ENCODE measurements at regions not wholly inside any gene's neighbourhood (a gene's known extent, or its start where the extent isn't known, plus 50 kb on each side); places are given as distances from the start of the nearest gene placed in this dataset.

DNA sequence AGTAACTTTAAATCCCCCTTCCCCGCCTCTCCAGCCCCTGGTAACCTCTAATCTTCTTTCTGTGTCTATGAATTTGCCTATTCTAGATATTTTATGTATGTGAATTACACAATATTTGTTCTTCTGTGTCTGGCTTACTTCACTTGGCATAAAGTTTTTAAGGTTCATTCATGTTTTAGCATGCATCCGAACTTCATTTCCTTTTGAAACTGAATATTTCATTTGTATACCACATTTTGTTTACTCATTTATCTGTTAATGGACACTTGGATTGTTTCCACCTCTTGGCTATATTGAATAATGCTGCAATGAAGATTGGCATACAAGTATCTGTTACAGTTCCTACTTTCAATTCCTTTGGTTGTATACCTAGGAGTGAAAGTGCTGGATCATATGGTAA lies 205.3 kb downstream of the TM2D1 start:
- H3K27me3 ChIP-seq (replicated peaks in 1 of 4; ENCODE audit: control insufficient read depth in 3 of 4, extremely low read depth in 1 of 4, insufficient read depth in 3 of 4, low read length in 3 of 4), result no peaks in the 10 kb centered on the region
- TF ChIP-seq CEBPB (IDR thresholded peaks at IDR 0.05; ENCODE audit: low read depth, low read length), result no peak
- TF ChIP-seq TEAD4 (IDR thresholded peaks at IDR 0.05; ENCODE audit: low read depth, low read length), result no peak
- no peak for TF ChIP-seq JUND (IDR thresholded peaks at IDR 0.05; ENCODE audit: low read length)
- no peak for TF ChIP-seq KDM4A (IDR thresholded peaks at IDR 0.05; ENCODE audit: low read depth, low read length, severe bottlenecking)
- no peak for TF ChIP-seq EZH2 (IDR thresholded peaks at IDR 0.05; ENCODE audit: low read depth, low read length, severe bottlenecking)
- TF ChIP-seq SAP30 (IDR thresholded peaks at IDR 0.05; ENCODE audit: insufficient read depth, insufficient replicate concordance, low read length), result no peak
- TF ChIP-seq CBX5 (IDR thresholded peaks at IDR 0.05; ENCODE audit: low read depth, low read length), result no peak
- no peak for TF ChIP-seq KDM5A (IDR thresholded peaks at IDR 0.05; ENCODE audit: low read length)
- no peak for TF ChIP-seq YY1 (IDR thresholded peaks at IDR 0.05; ENCODE audit: low read depth, low read length)
- TF ChIP-seq RXRA (IDR thresholded peaks at IDR 0.05; ENCODE audit: insufficient read depth, low read depth, low read length), result no peak
- TF ChIP-seq NRF1 (IDR thresholded peaks at IDR 0.05; ENCODE audit: low read depth, low read length), result no peak
- TF ChIP-seq HDAC6 (IDR thresholded peaks at IDR 0.05; ENCODE audit: low read depth, low read length), result no peak
- TF ChIP-seq POLR2AphosphoS5 (IDR thresholded peaks at IDR 0.05; ENCODE audit: low read depth, low read length), result no peak
- TF ChIP-seq, protein P1, sequence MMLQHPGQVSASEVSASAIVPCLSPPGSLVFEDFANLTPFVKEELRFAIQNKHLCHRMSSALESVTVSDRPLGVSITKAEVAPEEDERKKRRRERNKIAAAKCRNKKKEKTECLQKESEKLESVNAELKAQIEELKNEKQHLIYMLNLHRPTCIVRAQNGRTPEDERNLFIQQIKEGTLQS (IDR thresholded peaks at IDR 0.05; ENCODE audit: insufficient read depth, low read depth, low read length), result no peak
- TF ChIP-seq, protein P2, sequence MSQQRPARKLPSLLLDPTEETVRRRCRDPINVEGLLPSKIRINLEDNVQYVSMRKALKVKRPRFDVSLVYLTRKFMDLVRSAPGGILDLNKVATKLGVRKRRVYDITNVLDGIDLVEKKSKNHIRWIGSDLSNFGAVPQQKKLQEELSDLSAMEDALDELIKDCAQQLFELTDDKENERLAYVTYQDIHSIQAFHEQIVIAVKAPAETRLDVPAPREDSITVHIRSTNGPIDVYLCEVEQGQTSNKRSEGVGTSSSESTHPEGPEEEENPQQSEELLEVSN (IDR thresholded peaks at IDR 0.05), result no peak

More for the DNA sequence above, 205.3 kb downstream of the TM2D1 start:
- H3K27ac ChIP-seq (ENCODE audit: low read depth, low read length), result no peak overlapping the region
- no peak overlapping the region for H3K56ac ChIP-seq (replicated peaks; ENCODE audit: insufficient read length, low read depth, low read length)
- H2BK12ac ChIP-seq (ENCODE audit: low read depth, low read length), result no peak overlapping the region
- no peak overlapping the region for H4K91ac ChIP-seq (replicated peaks; ENCODE audit: insufficient read length, low read length)
- H4K5ac ChIP-seq (ENCODE audit: insufficient read length, low read depth, low read length), result no peak overlapping the region
- H2BK15ac ChIP-seq (ENCODE audit: low read length), result no peak overlapping the region
- FAIRE-seq, result no peak
- H2BK120ac ChIP-seq (replicated peaks; ENCODE audit: low read depth, low read length), result no peak overlapping the region
- no peaks in the 10 kb centered on the region for H3K23me2 ChIP-seq (ENCODE audit: low read depth, low read length)
- H4K8ac ChIP-seq (ENCODE audit: extremely low read depth, insufficient read depth, low read length), result no peak overlapping the region
- H4K20me1 ChIP-seq (replicated peaks in 1 of 2; ENCODE audit: control insufficient read depth in 1 of 2, insufficient read depth in 2 of 2, low read length in 2 of 2), result no peaks in the 10 kb centered on the region
- DNase-seq (ENCODE audit: low read depth in 1 of 2, low spot score in 2 of 2), result no peak
- no peaks in the 10 kb centered on the region for H3K36me3 ChIP-seq (ENCODE audit: control insufficient read depth in 2 of 4, insufficient read depth in 4 of 4, low read length in 3 of 4)
- no peak overlapping the region for H2BK5ac ChIP-seq (ENCODE audit: low read depth, low read length)
- no peaks in the 10 kb centered on the region for H3K9me3 ChIP-seq (ENCODE audit: insufficient read depth in 2 of 2, low read depth in 1 of 2, low read length in 1 of 2)
- no peak overlapping the region for H3K14ac ChIP-seq (ENCODE audit: insufficient read length)
- ChIA-PET POLR2A (ENCODE audit: partially characterized antibody) (interaction anchor here (0.9 kb wide), 1 partner anchor 179 kb away, joined by 3 read pairs; no protein-coding TSS in a partner anchor), CTCF (ENCODE audit: partially characterized antibody) (no interaction called here)
- 86% methylated on average over 2 of the region's 2 CpGs; no CpG with 5 or more reads in 1 of the 2 experiments for WGBS, 2 experiments (ENCODE audit: extremely low coverage in 1 of 2, insufficient coverage in 1 of 2, insufficient read length in 1 of 2, insufficient replicate concordance in 2 of 2, low coverage in 1 of 2, low lambda C conversion rate in 2 of 2, missing lambda C conversion rate in 1 of 2)
- no peak overlapping the region for H3K23ac ChIP-seq (ENCODE audit: insufficient read length)
- no peak overlapping the region for H2AK5ac ChIP-seq (ENCODE audit: low read depth, low read length)
- H3K79me1 ChIP-seq (ENCODE audit: low read depth, low read length), result no peaks in the 10 kb centered on the region
- H3K9ac ChIP-seq (replicated peaks in 1 of 4; ENCODE audit: extremely low read depth in 1 of 4, low read depth in 3 of 4, low read length in 3 of 4), result no peak overlapping the region
- H3K79me2 ChIP-seq (ENCODE audit: control insufficient read depth in 1 of 2, insufficient read depth in 2 of 2, low read length in 2 of 2), result no peaks in the 10 kb centered on the region
- no peaks in the 10 kb centered on the region for H3K4me1 ChIP-seq (replicated peaks in 1 of 4; ENCODE audit: control insufficient read depth in 3 of 4, insufficient read depth in 4 of 4, low read length in 3 of 4)
- H3K4ac ChIP-seq (replicated peaks; ENCODE audit: insufficient read length, low read depth, low read length), result no peak overlapping the region
- H2BK20ac ChIP-seq (ENCODE audit: low read length), result no peak overlapping the region
- no peak overlapping the region for H2AFZ ChIP-seq (ENCODE audit: low read length)
- no peak overlapping the region for H3K18ac ChIP-seq (ENCODE audit: extremely low read depth, low read length)
- no peak overlapping the region for H3K4me2 ChIP-seq (ENCODE audit: insufficient read depth in 1 of 2, low read depth in 2 of 2, low read length in 2 of 2)
- no peak overlapping the region for H3K4me3 ChIP-seq (ENCODE audit: extremely low read depth in 1 of 4, insufficient read depth in 2 of 4, low read depth in 3 of 4, low read length in 4 of 4)
